CD14-positive monocyte (primary cell): ENCODE measurements at regions not wholly inside any gene's neighbourhood (a gene's known extent, or its start where the extent isn't known, plus 50 kb on each side); places are given as distances from the start of the nearest gene placed in this dataset.

Experiments used
- DNase-seq, 3 donors: peaks; one replicate each; pipeline ENCODE4 v3.0.0-alpha.2; 2011 to 2022
- H2AFZ ChIP-seq: 2 replicates; pipeline ENCODE4 v1.6.0; 2012; ENCODE audit warnings: mild to moderate bottlenecking, low read depth, low read length, inconsistent platforms; ENCODE audit not compliant: insufficient read depth, poor library complexity, severe bottlenecking
- H3K27ac ChIP-seq, 2 donors: 1 replicate in 1 of 2; 2 replicates in 1 of 2; pipeline ENCODE4 v1.5.1; 2012 to 2013; ENCODE audit warnings: low read length in 2 of 2, control low read depth in 1 of 2, inconsistent platforms in 1 of 2, low read depth in 1 of 2, mild to moderate bottlenecking in 1 of 2
- H3K27me3 ChIP-seq, 2 donors: one replicate each; pipeline versions ENCODE4 v1.6.0 to v1.6.1; 2011 to 2013; ENCODE audit warnings: low read length in 2 of 2; ENCODE audit not compliant: control insufficient read depth in 2 of 2, insufficient read depth in 2 of 2
- H3K36me3 ChIP-seq, 2 donors: replicated peaks in 1 of 2; 1 replicate in 1 of 2; 2 replicates in 1 of 2; pipeline versions ENCODE4 v1.5.1 to v1.6.1; 2012 to 2013; ENCODE audit warnings: low read length in 2 of 2, control low read depth in 1 of 2, inconsistent platforms in 1 of 2, mild to moderate bottlenecking in 1 of 2; ENCODE audit not compliant: insufficient read depth in 2 of 2, control insufficient read depth in 1 of 2
- H3K4me1 ChIP-seq, 2 donors: 1 replicate in 1 of 2; 2 replicates in 1 of 2; pipeline versions ENCODE4 v1.5.1 to v1.6.1; 2012 to 2013; ENCODE audit warnings: low read length in 2 of 2, control low read depth in 1 of 2, inconsistent platforms in 1 of 2, mild to moderate bottlenecking in 1 of 2, moderate library complexity in 1 of 2; ENCODE audit not compliant: insufficient read depth in 2 of 2, control insufficient read depth in 1 of 2
- H3K4me2 ChIP-seq: replicated peaks from 2 replicates; pipeline ENCODE3; 2012; ENCODE audit warnings: low read length, moderate library complexity, mild to moderate bottlenecking; ENCODE audit not compliant: poor library complexity, severe bottlenecking; ENCODE audit errors: extremely low read depth
- H3K4me3 ChIP-seq, 3 experiments: fragments of 200-600 bp in 1 of 3; sonication (generic) in 1 of 3; replicated peaks in 1 of 3; 1 replicate in 2 of 3; 2 replicates in 1 of 3; pipeline ENCODE4 v1.5.1; 2011 to 2013; ENCODE audit warnings: low read length in 3 of 3, mild to moderate bottlenecking in 3 of 3, control low read depth in 2 of 3, low read depth in 2 of 3, inconsistent platforms in 1 of 3, moderate library complexity in 1 of 3
- H3K79me2 ChIP-seq: 2 replicates; pipeline ENCODE4 v1.6.0; 2012; ENCODE audit warnings: mild to moderate bottlenecking, control low read depth, inconsistent platforms, low read length, moderate library complexity; ENCODE audit not compliant: insufficient read depth
- H3K9ac ChIP-seq: 2 replicates; pipeline ENCODE4 v1.6.0; 2017; ENCODE audit warnings: low read length, mild to moderate bottlenecking; ENCODE audit not compliant: insufficient read depth, poor library complexity, severe bottlenecking
- H3K9me3 ChIP-seq, 2 donors: replicated peaks in 1 of 2; 1 replicate in 1 of 2; 2 replicates in 1 of 2; pipeline versions ENCODE4 v1.5.1 to v1.6.1; 2012 to 2013; ENCODE audit warnings: low read length in 2 of 2, control low read depth in 1 of 2; ENCODE audit not compliant: control insufficient read depth in 1 of 2, insufficient read depth in 1 of 2
- H4K20me1 ChIP-seq: 2 replicates; pipeline ENCODE4 v1.6.0; 2012; ENCODE audit warnings: mild to moderate bottlenecking, low read length, control low read depth, moderate library complexity; ENCODE audit not compliant: insufficient read depth
- H3K27ac Mint-ChIP-seq, 7 donors: one replicate each; pipeline ENCODE4 v1.8.0; 2020; ENCODE audit warnings: mild to moderate bottlenecking in 7 of 7, mixed read lengths in 7 of 7, moderate library complexity in 6 of 7, inconsistent platforms in 2 of 7
- H3K27me3 Mint-ChIP-seq, 3 donors: one replicate each; pipeline ENCODE4 v1.8.0; 2021 to 2022; ENCODE audit warnings: low read depth in 3 of 3, mild to moderate bottlenecking in 3 of 3, mixed read lengths in 3 of 3, moderate library complexity in 3 of 3, inconsistent platforms in 1 of 3
- H3K36me3 Mint-ChIP-seq, 2 donors: one replicate each; pipeline ENCODE4 v1.8.0; 2020; ENCODE audit warnings: mixed read lengths in 2 of 2, inconsistent platforms in 1 of 2, mild to moderate bottlenecking in 1 of 2
- H3K4me1 Mint-ChIP-seq: one replicate; pipeline ENCODE4 v1.8.0; 2020; ENCODE audit warnings: mild to moderate bottlenecking, mixed read lengths
- H3K4me3 Mint-ChIP-seq, 2 donors: one replicate each; pipeline ENCODE4 v1.8.0; 2020; ENCODE audit warnings: mild to moderate bottlenecking in 2 of 2, mixed read lengths in 2 of 2, moderate library complexity in 1 of 2
- H3K9me3 Mint-ChIP-seq, 7 donors: one replicate each; pipeline ENCODE4 v1.8.0; 2020 to 2022; ENCODE audit warnings: mixed read lengths in 7 of 7, mild to moderate bottlenecking in 6 of 7, moderate library complexity in 6 of 7, inconsistent platforms in 2 of 7
- CTCF ChIP-seq: fragments of 200-600 bp; IDR thresholded peaks from one replicate; pipeline ENCODE4 v1.8.0; 2022; ENCODE audit warnings: antibody characterized with exemption, mild to moderate bottlenecking
- WGBS: methylation state at CpG from one replicate; pipeline ENCODE4 v1.1.5; 2013; ENCODE audit warnings: missing lambda C conversion rate; ENCODE audit not compliant: insufficient coverage; 5-methylcytosine and 5-hydroxymethylcytosine counted together
- intact Hi-C, 2 donors: fragments of 100-400 bp; cut with micrococcal nuclease; formaldehyde crosslinking; loops; one replicate each; pipeline versions ENCODE4 v1.15.0 to v1.15.1; 2023

- Mint-ChIP-seq H3K27ac (no peak overlapping the region), H3K36me3 (no peaks in the 10 kb centered on the region), H3K27me3 (peaks cover 0 to 2% (median 0%) of the 10 kb centered on the region in 3 donors), H3K4me3 (no peak overlapping the region), H3K9me3 (peaks cover 3 to 9% (median 4%) of the 10 kb centered on the region in 7 donors), H3K4me1 (no peaks in the 10 kb centered on the region)
- H3K9ac ChIP-seq, result no peak overlapping the region
- H3K9me3 ChIP-seq, result peaks cover 0 to 6% of the 10 kb centered on the region in 2 donors
- no peak overlapping the region for H3K27ac ChIP-seq
- H3K4me1 ChIP-seq, result no peaks in the 10 kb centered on the region
- TF ChIP-seq CTCF, result no peak
- no peak overlapping the region for H3K4me2 ChIP-seq
- H3K4me3 ChIP-seq, result no peak overlapping the region
- H3K79me2 ChIP-seq, result no peaks in the 10 kb centered on the region
- H2AFZ ChIP-seq, result no peak overlapping the region
- intact Hi-C loops, result no loop called here
- no peak for DNase-seq
- H3K27me3 ChIP-seq, result no peaks in the 10 kb centered on the region
- no peaks in the 10 kb centered on the region for H4K20me1 ChIP-seq
- H3K36me3 ChIP-seq, result no peaks in the 10 kb centered on the region
- 96% methylated on average over 13 of the region's 28 CpGs for WGBS
These were observed 302.6 kb upstream of the ADAMTS16 start for GRCh38 chr5:4837489-4838058.

GRCh38 chr5:4845221-4845620 is 294.9 kb upstream of the ADAMTS16 start:
- intact Hi-C loops, result no loop called here

More at GRCh38 chr5:4845221-4845620, 294.9 kb upstream of the ADAMTS16 start:
- no peak overlapping the region for H3K9ac ChIP-seq
- no peaks in the 10 kb centered on the region for H3K27me3 Mint-ChIP-seq
- H3K4me3 ChIP-seq, result no peak overlapping the region
- H3K36me3 Mint-ChIP-seq, result no peaks in the 10 kb centered on the region
- no peaks in the 10 kb centered on the region for H3K36me3 ChIP-seq
- H3K27ac ChIP-seq, result no peak overlapping the region
- H3K4me1 ChIP-seq, result no peaks in the 10 kb centered on the region
- H3K4me2 ChIP-seq, result no peak overlapping the region
- TF ChIP-seq CTCF, result no peak
- no peak overlapping the region for H2AFZ ChIP-seq
- no peaks in the 10 kb centered on the region for H3K79me2 ChIP-seq
- H3K27ac Mint-ChIP-seq, result no peak overlapping the region
- no peaks in the 10 kb centered on the region for H3K27me3 ChIP-seq
- DNase-seq, result no peak
- H3K4me3 Mint-ChIP-seq, result no peak overlapping the region
- H3K9me3 Mint-ChIP-seq, result peaks cover 0 to 10% (median 6%) of the 10 kb centered on the region in 7 donors
- no peaks in the 10 kb centered on the region for H4K20me1 ChIP-seq
- H3K4me1 Mint-ChIP-seq, result no peaks in the 10 kb centered on the region
- no peaks in the 10 kb centered on the region for H3K9me3 ChIP-seq
- WGBS, result 82% methylated on average over 2 of the region's 3 CpGs
